GM19372 (cell line): ENCODE measurements at regions not wholly inside any gene's neighbourhood (a gene's known extent, or its start where the extent isn't known, plus 50 kb on each side); places are given as distances from the start of the nearest gene placed in this dataset.

Experiments used
- ATAC-seq: cut with Tn5 transposase; IDR thresholded peaks from one replicate; pipeline ENCODE4 v1.9.1; 2021; ENCODE audit warnings: mild to moderate bottlenecking, low read depth, moderate library complexity; ENCODE audit not compliant: unreplicated experiment

- no peak for ATAC-seq
Measured at GRCh38 chr14:98955036-98955740, 316.8 kb downstream of the BCL11B start.

- ATAC-seq: no peak
Measured at GRCh38 chr14:98955741-98956070, 316.3 kb downstream of the BCL11B start.

GRCh38 chr14:98956181-98956580 is 315.8 kb downstream of the BCL11B start:
- no peak for ATAC-seq

GRCh38 chr14:98956661-98957060 is 315.3 kb downstream of the BCL11B start:
- ATAC-seq: no peak

GRCh38 chr14:98957211-98958047 is 314.6 kb downstream of the BCL11B start:
- no peak for ATAC-seq

- no peak for ATAC-seq
Measured at GRCh38 chr14:98958048-98958631, 313.9 kb downstream of the BCL11B start.

- ATAC-seq: no peak
Measured at GRCh38 chr14:98958632-98959031, 313.4 kb downstream of the BCL11B start.

- ATAC-seq: no peak
Measured at GRCh38 chr14:98959410-98959809, 312.6 kb downstream of the BCL11B start.

GRCh38 chr14:98959958-98960616 is 311.9 kb downstream of the BCL11B start:
- ATAC-seq: no peak

GRCh38 chr14:98960617-98961013 is 311.4 kb downstream of the BCL11B start:
- ATAC-seq: no peak

- ATAC-seq: no peak
Measured at GRCh38 chr14:98961191-98961590, 310.8 kb downstream of the BCL11B start.

GRCh38 chr14:98962118-98962517 is 309.9 kb downstream of the BCL11B start:
- no peak for ATAC-seq

GRCh38 chr14:98963610-98964009 is 308.4 kb downstream of the BCL11B start:
- no peak for ATAC-seq

- ATAC-seq: no peak
Measured at GRCh38 chr14:98964171-98964570, 307.8 kb downstream of the BCL11B start.

GRCh38 chr14:98965076-98965475 is 306.9 kb downstream of the BCL11B start:
- ATAC-seq: no peak

GRCh38 chr14:98966016-98966415 is 306.0 kb downstream of the BCL11B start:
- no peak for ATAC-seq

GRCh38 chr14:98966475-98967162 is 305.4 kb downstream of the BCL11B start:
- no peak for ATAC-seq

GRCh38 chr14:98974113-98974512 is 297.9 kb downstream of the BCL11B start:
- no peak for ATAC-seq

GRCh38 chr14:98976271-98976670 is 295.7 kb downstream of the BCL11B start:
- no peak for ATAC-seq

GRCh38 chr14:98977451-98977850 is 294.5 kb downstream of the BCL11B start:
- no peak for ATAC-seq

GRCh38 chr14:98982986-98983385 is 289.0 kb downstream of the BCL11B start:
- ATAC-seq: no peak
